ENCODE measurements at regions not wholly inside any gene's neighbourhood (a gene's known extent, or its start where the extent isn't known, plus 50 kb on each side); places are given as distances from the start of the nearest gene placed in this dataset.

DNA sequence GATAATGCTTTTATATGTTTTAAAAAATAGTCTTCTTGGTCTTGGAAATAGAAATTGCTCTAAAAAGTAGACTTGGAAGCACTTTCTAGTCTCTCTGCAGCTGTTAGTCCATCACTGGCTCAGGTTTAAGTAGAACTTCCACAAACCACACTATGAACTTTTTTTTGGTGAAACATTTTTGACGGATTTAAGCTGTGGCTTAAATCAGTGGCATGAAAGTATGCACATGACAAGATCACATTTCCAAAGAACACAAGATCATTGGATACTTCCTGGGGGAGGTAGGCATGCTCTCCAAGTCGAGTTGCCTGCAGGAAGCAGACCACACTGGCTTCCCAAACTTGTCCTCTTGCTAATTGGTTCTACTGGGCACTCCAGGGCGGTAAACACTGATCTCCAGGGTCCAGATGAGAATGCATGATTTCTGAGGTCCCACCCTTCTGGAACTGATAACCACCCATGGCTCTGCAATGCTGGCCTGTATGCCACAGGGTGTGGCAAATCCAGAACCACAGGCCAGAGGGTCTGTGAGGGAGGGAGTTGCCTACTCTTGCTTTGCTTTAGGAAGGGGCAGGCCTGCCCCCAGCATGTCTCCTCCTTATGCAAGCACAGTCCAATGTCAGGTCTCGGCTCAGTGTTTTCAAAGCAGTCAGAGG lies 331.9 kb upstream of the SFRP2 start:
- TF ChIP-seq, protein P1, sequence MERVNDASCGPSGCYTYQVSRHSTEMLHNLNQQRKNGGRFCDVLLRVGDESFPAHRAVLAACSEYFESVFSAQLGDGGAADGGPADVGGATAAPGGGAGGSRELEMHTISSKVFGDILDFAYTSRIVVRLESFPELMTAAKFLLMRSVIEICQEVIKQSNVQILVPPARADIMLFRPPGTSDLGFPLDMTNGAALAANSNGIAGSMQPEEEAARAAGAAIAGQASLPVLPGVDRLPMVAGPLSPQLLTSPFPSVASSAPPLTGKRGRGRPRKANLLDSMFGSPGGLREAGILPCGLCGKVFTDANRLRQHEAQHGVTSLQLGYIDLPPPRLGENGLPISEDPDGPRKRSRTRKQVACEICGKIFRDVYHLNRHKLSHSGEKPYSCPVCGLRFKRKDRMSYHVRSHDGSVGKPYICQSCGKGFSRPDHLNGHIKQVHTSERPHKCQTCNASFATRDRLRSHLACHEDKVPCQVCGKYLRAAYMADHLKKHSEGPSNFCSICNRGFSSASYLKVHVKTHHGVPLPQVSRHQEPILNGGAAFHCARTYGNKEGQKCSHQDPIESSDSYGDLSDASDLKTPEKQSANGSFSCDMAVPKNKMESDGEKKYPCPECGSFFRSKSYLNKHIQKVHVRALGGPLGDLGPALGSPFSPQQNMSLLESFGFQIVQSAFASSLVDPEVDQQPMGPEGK (CRISPR knock-in tag; IDR thresholded peaks at IDR 0.05; ENCODE audit: borderline replicate concordance), result no peak
- TF ChIP-seq, protein P2, sequence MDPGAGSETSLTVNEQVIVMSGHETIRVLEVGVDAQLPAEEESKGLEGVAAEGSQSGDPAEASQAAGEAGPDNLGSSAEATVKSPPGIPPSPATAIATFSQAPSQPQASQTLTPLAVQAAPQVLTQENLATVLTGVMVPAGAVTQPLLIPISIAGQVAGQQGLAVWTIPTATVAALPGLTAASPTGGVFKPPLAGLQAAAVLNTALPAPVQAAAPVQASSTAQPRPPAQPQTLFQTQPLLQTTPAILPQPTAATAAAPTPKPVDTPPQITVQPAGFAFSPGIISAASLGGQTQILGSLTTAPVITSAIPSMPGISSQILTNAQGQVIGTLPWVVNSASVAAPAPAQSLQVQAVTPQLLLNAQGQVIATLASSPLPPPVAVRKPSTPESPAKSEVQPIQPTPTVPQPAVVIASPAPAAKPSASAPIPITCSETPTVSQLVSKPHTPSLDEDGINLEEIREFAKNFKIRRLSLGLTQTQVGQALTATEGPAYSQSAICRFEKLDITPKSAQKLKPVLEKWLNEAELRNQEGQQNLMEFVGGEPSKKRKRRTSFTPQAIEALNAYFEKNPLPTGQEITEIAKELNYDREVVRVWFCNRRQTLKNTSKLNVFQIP (CRISPR knock-in tag; IDR thresholded peaks at IDR 0.05; ENCODE audit: borderline replicate concordance, low read depth), result no peak
- TF ChIP-seq, protein P3, sequence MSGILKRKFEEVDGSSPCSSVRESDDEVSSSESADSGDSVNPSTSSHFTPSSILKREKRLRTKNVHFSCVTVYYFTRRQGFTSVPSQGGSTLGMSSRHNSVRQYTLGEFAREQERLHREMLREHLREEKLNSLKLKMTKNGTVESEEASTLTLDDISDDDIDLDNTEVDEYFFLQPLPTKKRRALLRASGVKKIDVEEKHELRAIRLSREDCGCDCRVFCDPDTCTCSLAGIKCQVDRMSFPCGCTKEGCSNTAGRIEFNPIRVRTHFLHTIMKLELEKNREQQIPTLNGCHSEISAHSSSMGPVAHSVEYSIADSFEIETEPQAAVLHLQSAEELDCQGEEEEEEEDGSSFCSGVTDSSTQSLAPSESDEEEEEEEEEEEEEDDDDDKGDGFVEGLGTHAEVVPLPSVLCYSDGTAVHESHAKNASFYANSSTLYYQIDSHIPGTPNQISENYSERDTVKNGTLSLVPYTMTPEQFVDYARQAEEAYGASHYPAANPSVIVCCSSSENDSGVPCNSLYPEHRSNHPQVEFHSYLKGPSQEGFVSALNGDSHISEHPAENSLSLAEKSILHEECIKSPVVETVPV (CRISPR knock-in tag; IDR thresholded peaks at IDR 0.05), result no peak
- TF ChIP-seq ESRRG (CRISPR knock-in tag; IDR thresholded peaks at IDR 0.05) (no peak), RARB (CRISPR knock-in tag; IDR thresholded peaks at IDR 0.05) (no peak), ZFP3 (CRISPR knock-in tag; IDR thresholded peaks at IDR 0.05) (no peak), ARNTL (CRISPR knock-in tag; IDR thresholded peaks at IDR 0.05; ENCODE audit: borderline replicate concordance, low read depth) (no peak), ISL1 (CRISPR knock-in tag; IDR thresholded peaks at IDR 0.05) (no peak), ZNF8 (CRISPR knock-in tag; IDR thresholded peaks at IDR 0.05) (no peak), ZFP30 (CRISPR knock-in tag; IDR thresholded peaks at IDR 0.05) (no peak), SNAI2 (CRISPR knock-in tag; IDR thresholded peaks at IDR 0.05) (no peak), ZC3H10 (CRISPR knock-in tag; IDR thresholded peaks at IDR 0.05) (no peak)
- TF ChIP-seq, protein P4, sequence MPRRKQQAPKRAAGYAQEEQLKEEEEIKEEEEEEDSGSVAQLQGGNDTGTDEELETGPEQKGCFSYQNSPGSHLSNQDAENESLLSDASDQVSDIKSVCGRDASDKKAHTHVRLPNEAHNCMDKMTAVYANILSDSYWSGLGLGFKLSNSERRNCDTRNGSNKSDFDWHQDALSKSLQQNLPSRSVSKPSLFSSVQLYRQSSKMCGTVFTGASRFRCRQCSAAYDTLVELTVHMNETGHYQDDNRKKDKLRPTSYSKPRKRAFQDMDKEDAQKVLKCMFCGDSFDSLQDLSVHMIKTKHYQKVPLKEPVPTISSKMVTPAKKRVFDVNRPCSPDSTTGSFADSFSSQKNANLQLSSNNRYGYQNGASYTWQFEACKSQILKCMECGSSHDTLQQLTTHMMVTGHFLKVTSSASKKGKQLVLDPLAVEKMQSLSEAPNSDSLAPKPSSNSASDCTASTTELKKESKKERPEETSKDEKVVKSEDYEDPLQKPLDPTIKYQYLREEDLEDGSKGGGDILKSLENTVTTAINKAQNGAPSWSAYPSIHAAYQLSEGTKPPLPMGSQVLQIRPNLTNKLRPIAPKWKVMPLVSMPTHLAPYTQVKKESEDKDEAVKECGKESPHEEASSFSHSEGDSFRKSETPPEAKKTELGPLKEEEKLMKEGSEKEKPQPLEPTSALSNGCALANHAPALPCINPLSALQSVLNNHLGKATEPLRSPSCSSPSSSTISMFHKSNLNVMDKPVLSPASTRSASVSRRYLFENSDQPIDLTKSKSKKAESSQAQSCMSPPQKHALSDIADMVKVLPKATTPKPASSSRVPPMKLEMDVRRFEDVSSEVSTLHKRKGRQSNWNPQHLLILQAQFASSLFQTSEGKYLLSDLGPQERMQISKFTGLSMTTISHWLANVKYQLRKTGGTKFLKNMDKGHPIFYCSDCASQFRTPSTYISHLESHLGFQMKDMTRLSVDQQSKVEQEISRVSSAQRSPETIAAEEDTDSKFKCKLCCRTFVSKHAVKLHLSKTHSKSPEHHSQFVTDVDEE (CRISPR knock-in tag; IDR thresholded peaks at IDR 0.05), result no peak

Measured in SK-N-SH treated with all-trans-retinoic acid at 6 μM for 48 hours (cell line).